Epithelial cell of proximal tubule (primary cell): ENCODE measurements at regions not wholly inside any gene's neighbourhood (a gene's known extent, or its start where the extent isn't known, plus 50 kb on each side); places are given as distances from the start of the nearest gene placed in this dataset.

Experiments used
- DNase-seq: peaks from one replicate; pipeline ENCODE4 v3.0.0-alpha.2; 2011; ENCODE audit warnings: low read depth
- H3K4me3 ChIP-seq: 2 replicates; pipeline ENCODE4 v1.5.1; 2011; ENCODE audit warnings: low read depth, mild to moderate bottlenecking, low read length
- TF ChIP-seq, protein P1 (sequence below): conservative IDR thresholded peaks from 2 replicates; pipeline ENCODE4 v1.5.1; 2012; ENCODE audit warnings: low read depth, mild to moderate bottlenecking, low read length

DNA sequence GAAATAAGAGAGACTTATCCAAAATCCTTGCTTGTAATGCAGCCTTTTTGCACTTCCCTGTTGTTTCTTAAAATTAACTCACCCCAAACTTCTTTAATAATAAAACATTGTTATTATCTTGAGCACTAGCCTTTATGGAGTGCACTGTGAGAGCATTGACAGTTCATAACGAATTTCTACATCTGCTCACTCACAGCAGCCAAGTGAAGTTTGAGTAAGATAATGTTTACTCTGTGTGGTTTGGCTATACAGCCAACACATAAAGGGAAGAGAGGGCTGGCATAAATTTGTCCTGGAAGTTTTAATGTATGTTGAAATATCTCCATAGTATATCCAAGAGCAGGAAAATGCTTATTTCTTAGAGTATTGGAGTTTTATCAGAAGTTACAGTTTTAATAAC lies 227.9 kb downstream of the FRK start:
- no peak overlapping the region for H3K4me3 ChIP-seq
- no peak for DNase-seq
- TF ChIP-seq, protein P1, sequence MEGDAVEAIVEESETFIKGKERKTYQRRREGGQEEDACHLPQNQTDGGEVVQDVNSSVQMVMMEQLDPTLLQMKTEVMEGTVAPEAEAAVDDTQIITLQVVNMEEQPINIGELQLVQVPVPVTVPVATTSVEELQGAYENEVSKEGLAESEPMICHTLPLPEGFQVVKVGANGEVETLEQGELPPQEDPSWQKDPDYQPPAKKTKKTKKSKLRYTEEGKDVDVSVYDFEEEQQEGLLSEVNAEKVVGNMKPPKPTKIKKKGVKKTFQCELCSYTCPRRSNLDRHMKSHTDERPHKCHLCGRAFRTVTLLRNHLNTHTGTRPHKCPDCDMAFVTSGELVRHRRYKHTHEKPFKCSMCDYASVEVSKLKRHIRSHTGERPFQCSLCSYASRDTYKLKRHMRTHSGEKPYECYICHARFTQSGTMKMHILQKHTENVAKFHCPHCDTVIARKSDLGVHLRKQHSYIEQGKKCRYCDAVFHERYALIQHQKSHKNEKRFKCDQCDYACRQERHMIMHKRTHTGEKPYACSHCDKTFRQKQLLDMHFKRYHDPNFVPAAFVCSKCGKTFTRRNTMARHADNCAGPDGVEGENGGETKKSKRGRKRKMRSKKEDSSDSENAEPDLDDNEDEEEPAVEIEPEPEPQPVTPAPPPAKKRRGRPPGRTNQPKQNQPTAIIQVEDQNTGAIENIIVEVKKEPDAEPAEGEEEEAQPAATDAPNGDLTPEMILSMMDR = no peak

DNA sequence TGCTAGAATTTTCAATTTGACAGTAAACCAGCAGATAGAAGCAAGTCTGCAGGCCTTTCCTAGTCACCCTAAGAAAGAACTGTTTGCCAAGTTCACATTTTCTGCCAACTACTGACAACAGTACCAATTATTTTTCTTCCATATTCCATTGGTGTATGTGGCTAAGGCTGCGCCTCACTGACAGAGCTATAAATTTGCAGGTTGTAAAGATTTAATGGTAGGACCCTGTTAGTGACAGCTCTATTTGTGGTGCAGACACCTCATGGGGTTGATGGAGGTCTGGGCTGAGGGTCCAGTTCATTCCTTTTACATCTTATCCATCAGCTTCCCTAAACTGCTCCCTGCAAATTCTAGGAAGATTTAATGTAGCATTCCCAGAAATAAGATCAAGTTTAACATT lies 228.5 kb downstream of the FRK start:
- TF ChIP-seq, protein P1 = no peak
- H3K4me3 ChIP-seq = no peak overlapping the region
- DNase-seq = no peak

- no peak overlapping the region for H3K4me3 ChIP-seq
- TF ChIP-seq, protein P1 = no peak
- no peak for DNase-seq
These were observed 229.8 kb downstream of the FRK start for GRCh38 chr6:115830895-115831294.

DNA sequence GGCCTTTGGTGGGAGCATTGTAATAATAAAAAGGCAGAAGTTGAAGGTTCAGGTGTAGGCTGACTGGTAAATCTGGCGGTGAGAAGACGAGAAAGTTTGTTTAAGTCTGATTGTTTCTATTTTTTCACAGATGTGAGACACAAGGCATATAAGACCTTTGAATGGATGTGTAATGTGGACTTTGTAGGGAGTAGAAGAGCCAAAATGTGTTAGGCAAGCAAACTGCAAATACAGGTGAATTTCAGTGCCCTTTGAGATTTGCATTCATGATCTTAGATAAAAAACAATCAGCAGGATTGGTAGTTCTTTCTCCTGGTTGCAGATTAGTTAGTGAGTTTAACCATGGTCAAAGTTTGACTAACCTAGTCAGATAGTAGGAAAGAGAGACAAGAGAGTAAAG lies 238.9 kb downstream of the FRK start:
- TF ChIP-seq, protein P1 = no peak
- H3K4me3 ChIP-seq = no peak overlapping the region
- DNase-seq = no peak

- H3K4me3 ChIP-seq = no peak overlapping the region
- TF ChIP-seq, protein P1 = no peak
- no peak for DNase-seq
These were observed 241.2 kb downstream of the FRK start for GRCh38 chr6:115819506-115819905.

DNA sequence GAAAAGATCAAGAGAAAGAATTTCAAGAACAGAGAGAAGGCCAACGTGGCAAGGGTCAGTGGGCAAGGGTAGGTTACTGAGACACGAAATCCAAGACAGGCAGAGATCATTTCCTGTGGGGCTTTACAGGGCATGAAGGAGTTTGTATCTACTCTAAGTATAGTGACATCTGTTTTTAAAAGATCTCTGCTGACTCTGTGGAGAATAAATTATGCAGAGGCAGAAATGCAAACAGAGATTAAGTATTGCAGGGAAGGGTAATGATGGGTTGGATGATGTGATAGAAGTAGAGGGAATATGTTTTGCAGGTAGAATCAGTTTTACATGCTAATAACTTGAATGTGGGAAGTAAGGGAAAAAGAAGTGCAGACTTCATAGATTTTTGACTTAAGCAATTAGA lies 243.5 kb downstream of the FRK start:
- no peak overlapping the region for H3K4me3 ChIP-seq
- TF ChIP-seq, protein P1 = no peak
- no peak for DNase-seq

GRCh38 chr6:115814907-115815306 lies 245.8 kb downstream of the FRK start:
- no peak overlapping the region for H3K4me3 ChIP-seq
- TF ChIP-seq, protein P1 = no peak
- DNase-seq = no peak
